NCI-H82 (cell line): ENCODE measurements at regions not wholly inside any gene's neighbourhood (a gene's known extent, or its start where the extent isn't known, plus 50 kb on each side); places are given as distances from the start of the nearest gene placed in this dataset.
A peak's percentile ranks its signal among the peaks of the same experiment; 100 is the strongest.

Experiments
- DNase-seq: peaks from one replicate; lab custom pipeline; 2025; lab: John Stamatoyannopoulos, UW

GRCh38 chr1:5659606-5660005, 332.6 kb downstream of the NPHP4 start:
- DNase-seq: peak; percentile 43

- no peak for DNase-seq
Measured at GRCh38 chr1:5658340-5659316, 333.6 kb downstream of the NPHP4 start.

GRCh38 chr1:5651964-5652821, 340.0 kb downstream of the NPHP4 start:
- no peak for DNase-seq

GRCh38 chr1:5651473-5651872, 340.8 kb downstream of the NPHP4 start:
- no peak for DNase-seq

- no peak for DNase-seq
Measured at GRCh38 chr1:5651027-5651410, 341.2 kb downstream of the NPHP4 start.

- DNase-seq: no peak
Measured at GRCh38 chr1:5650283-5651026, 341.8 kb downstream of the NPHP4 start.

- DNase-seq: no peak
Measured at GRCh38 chr1:5649795-5650194, 342.4 kb downstream of the NPHP4 start.

- DNase-seq: no peak
Measured at GRCh38 chr1:5649166-5649551, 343.1 kb downstream of the NPHP4 start.

- DNase-seq: no peak
Measured at GRCh38 chr1:5648410-5649165, 343.6 kb downstream of the NPHP4 start.

GRCh38 chr1:5647234-5647633, 345.0 kb downstream of the NPHP4 start:
- no peak for DNase-seq

GRCh38 chr1:5646486-5647149, 345.6 kb downstream of the NPHP4 start:
- no peak for DNase-seq

GRCh38 chr1:5645929-5646328, 346.3 kb downstream of the NPHP4 start:
- DNase-seq: no peak

- no peak for DNase-seq
Measured at GRCh38 chr1:5645135-5645399, 347.2 kb downstream of the NPHP4 start.

- peak; percentile 21 for DNase-seq
Measured at GRCh38 chr1:5644281-5645134, 347.7 kb downstream of the NPHP4 start.

GRCh38 chr1:5643360-5644107, 348.7 kb downstream of the NPHP4 start:
- DNase-seq: no peak

- DNase-seq: peak; percentile 27
Measured at GRCh38 chr1:5640845-5641244, 351.4 kb downstream of the NPHP4 start.

- DNase-seq: no peak
Measured at GRCh38 chr1:5639106-5639722, 353.0 kb downstream of the NPHP4 start.

GRCh38 chr1:5638582-5638981, 353.6 kb downstream of the NPHP4 start:
- DNase-seq: no peak

GRCh38 chr1:5637171-5637570, 355.1 kb downstream of the NPHP4 start:
- peak; percentile 13 for DNase-seq
